Astrocyte of the spinal cord (primary cell): ENCODE measurements at regions not wholly inside any gene's neighbourhood (a gene's known extent, or its start where the extent isn't known, plus 50 kb on each side); places are given as distances from the start of the nearest gene placed in this dataset.

Source experiments
- DNase-seq: peaks from one replicate; pipeline ENCODE4 v3.0.0; 2011; ENCODE audit warnings: low read depth, low spot score
- H3K4me3 ChIP-seq: 2 replicates; pipeline ENCODE4 v1.5.1; 2011; ENCODE audit warnings: low read depth, mild to moderate bottlenecking, low read length, moderate library complexity
- in situ Hi-C: cut with HindIII; loops from 2 replicates; pipeline ENCODE4 v1.10.0; 2017; ENCODE audit warnings: low sequenced_read_pairs
- TF ChIP-seq, protein P1 (sequence below): IDR thresholded peaks from 2 replicates; pipeline ENCODE4 v1.5.1; 2012; ENCODE audit warnings: low read depth, mild to moderate bottlenecking, low read length, inconsistent platforms

GRCh38 chr2:16179701-16180416 is 239.5 kb downstream of the MYCN start:
- TF ChIP-seq, protein P1, sequence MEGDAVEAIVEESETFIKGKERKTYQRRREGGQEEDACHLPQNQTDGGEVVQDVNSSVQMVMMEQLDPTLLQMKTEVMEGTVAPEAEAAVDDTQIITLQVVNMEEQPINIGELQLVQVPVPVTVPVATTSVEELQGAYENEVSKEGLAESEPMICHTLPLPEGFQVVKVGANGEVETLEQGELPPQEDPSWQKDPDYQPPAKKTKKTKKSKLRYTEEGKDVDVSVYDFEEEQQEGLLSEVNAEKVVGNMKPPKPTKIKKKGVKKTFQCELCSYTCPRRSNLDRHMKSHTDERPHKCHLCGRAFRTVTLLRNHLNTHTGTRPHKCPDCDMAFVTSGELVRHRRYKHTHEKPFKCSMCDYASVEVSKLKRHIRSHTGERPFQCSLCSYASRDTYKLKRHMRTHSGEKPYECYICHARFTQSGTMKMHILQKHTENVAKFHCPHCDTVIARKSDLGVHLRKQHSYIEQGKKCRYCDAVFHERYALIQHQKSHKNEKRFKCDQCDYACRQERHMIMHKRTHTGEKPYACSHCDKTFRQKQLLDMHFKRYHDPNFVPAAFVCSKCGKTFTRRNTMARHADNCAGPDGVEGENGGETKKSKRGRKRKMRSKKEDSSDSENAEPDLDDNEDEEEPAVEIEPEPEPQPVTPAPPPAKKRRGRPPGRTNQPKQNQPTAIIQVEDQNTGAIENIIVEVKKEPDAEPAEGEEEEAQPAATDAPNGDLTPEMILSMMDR, result no peak
- DNase-seq, result no peak
- in situ Hi-C loops, result no loop called here
- H3K4me3 ChIP-seq, result no peak overlapping the region

DNA sequence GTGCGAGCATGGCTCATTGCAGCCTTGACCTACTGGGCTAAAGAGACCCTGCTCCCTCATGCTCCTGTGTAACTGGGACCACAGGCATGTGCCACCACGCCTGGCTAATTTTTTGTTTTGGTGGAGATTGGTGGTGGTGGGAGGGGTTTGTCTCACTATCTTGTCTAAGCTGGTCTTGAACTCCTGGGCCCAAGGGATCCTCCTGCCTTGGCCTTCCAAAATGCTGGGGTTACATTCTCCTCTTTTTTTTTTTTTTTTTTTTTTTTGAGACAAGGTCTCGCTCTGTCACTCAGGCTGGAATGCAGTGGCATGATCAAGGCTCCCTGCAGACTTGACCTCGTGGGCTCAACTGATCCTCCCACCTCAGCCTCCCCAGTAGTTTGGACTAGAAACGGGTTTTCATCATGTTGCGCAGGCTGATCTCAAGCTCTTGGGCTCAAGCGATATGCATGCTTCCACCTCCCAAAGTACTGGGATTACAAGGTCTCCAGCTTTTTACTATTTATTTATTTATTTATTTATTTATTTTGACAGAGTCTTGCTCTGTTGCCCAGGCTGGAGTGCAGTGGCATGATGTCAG is 238.3 kb downstream of the MYCN start:
- no peak for DNase-seq
- TF ChIP-seq, protein P1, result no peak
- in situ Hi-C loops, result no loop called here
- no peak overlapping the region for H3K4me3 ChIP-seq

DNA sequence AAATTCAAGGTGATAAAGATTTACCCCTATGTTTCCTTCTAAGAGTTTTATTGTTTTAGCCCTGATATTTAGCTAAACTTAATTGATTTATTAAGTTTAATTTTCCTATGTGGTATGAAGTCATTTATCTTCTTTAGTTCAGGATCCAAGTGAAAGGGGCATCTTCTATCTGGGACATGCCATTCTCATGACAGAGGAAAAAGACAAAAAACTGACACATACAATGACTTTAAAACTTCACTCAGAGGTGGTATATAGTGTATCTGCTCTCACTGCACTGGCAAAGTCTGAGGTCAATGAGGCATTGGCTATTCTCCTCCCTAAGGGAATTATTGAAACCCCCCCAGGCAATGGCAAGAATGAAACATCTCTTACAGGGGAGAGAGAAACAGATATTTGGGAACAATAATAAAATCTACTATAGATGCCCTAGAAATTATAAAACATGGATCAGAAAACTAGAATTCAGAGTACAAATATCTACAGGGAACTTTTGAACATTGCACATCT is 237.4 kb downstream of the MYCN start:
- DNase-seq, result no peak
- TF ChIP-seq, protein P1, result no peak
- no peak overlapping the region for H3K4me3 ChIP-seq
- in situ Hi-C loops, result no loop called here

- no peak for DNase-seq
- H3K4me3 ChIP-seq, result no peak overlapping the region
- in situ Hi-C loops, result no loop called here
- TF ChIP-seq, protein P1, result no peak
Observed at GRCh38 chr2:16176971-16177480, 236.7 kb downstream of the MYCN start.

DNA sequence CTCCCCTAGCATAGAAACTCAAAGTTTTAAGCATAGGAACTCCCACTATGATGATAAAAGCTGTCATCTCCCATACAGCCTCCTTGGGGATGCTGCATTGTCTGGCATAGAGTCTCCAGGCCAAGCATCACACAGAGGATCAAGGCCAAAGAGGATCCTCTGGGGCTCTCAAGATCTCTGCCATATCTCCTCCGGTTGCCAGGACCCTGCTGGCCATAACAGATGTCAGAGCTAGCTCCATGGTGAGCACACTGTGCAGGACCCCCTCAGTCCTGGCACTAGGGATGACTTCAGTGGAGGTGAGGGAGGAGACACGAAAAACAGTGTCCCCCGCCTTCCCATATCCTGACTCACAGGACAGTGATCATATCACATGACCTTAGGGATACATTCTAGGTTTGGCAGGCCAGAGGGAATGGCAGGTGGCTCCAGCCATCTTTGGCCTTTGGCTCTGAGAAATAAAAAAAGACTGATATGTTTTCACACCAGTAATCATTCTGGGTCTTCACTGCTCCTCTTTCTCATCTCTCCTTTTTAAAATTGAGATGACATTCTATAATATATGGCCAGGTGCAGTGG is 235.0 kb downstream of the MYCN start:
- no peak overlapping the region for H3K4me3 ChIP-seq
- in situ Hi-C loops, result no loop called here
- no peak for DNase-seq
- TF ChIP-seq, protein P1, result no peak

DNA sequence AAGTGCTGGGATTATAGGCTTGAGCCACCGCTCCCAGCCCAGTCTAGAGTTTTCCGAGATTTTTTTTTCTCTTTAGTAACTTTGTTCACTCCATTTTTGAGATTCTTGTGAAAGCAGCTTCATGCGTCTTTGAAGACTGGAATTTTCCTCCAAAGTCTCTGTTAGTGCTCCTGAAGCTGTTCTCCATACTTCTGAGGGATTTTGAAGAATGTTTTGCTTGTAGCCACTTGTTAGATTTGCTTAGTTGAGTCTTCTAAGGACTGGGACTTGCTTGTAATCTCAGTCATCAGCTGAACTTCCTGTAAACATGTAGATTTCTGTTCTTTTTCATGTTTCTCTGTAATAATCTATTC is 234.3 kb downstream of the MYCN start:
- no peak overlapping the region for H3K4me3 ChIP-seq
- in situ Hi-C loops, result no loop called here
- TF ChIP-seq, protein P1, result no peak
- DNase-seq, result no peak
